NCI-H146 (cell line): ENCODE measurements at regions not wholly inside any gene's neighbourhood (a gene's known extent, or its start where the extent isn't known, plus 50 kb on each side); places are given as distances from the start of the nearest gene placed in this dataset.
"Not testable (repeated sequence)": the region's sequence is repeated elsewhere in the genome, so short reads cannot be mapped to it uniquely, and the experiment has no call there.

ENCODE experiments used
- DNase-seq: peaks from one replicate; lab custom pipeline; 2025; lab: John Stamatoyannopoulos, UW

DNA sequence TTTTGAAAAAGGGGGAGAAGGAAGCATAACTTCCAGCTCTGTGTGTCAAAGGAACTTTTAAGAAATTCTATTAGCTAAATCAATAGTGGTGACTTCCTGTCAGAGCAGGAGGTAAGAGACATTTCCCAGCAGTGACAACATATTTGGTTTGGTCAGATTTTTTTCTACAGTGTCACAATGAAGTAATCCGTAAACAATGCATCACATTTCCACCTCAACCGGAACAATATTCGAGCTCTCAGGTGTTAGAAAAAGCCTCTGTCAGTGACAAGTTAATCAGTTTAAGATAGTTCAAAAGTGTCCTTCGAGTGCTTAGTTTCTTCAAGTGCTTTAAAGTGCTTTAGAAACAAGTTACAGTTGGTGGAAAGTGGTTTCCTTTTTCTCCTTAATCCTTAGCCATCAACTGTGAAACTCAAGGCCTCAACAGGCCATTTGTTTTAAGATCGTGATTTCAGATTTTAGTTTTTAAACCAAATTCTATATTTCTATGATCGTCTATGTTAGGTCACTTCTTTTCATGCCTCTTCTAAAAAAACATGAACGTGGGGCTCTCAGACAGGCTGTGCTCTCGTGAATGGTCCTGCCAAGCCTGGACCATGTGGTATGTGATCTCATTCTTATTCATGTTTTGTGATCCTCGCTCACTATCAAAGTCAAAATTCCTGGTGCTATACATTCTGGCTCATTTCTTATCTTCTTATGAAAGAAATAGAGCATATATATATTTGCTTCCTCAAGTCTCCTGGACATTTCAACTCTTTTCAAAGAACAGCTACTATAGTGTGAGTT is 181.9 kb upstream of the HMHB1 start:
- no peak for DNase-seq

DNA sequence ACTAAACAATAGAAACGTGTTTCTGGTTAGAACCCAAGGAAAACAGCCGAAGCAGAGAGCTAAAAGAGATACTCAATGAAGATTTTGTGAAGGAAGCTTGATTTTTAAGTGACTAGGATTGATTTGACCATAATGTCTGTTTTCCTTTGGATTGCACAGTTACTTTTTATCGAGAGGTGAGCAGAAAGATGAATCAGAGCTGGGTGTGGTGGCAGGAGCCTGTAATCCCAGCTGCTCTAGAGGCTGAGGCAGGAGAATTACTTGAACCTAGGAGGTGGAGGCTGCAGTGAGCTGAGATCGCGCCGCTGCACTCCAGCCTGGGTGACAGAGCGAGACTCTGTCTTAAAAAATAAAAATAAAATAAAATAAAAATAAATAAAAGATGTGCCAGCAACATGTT is 186.9 kb upstream of the HMHB1 start:
- DNase-seq = not testable (repeated sequence)

DNA sequence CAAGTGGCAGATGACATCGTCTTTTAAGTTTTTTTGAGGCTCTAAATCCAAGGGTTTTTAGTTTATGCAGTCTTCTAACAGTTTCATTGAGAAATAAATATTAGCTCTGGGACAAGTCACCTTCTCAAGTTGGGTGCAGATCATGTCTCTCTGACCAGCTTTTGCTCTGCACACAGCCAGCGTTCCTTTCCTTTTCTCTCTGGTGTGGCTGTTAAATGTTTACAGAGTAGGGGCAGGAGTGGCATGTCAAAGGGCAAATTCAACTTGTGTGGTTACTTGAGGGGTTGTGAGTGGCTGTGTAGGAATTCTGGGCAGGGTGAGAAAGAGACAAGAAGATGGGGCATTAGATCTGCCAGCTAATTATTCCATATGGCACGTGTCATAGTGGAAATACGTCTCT is 187.5 kb upstream of the HMHB1 start:
- DNase-seq = no peak

DNA sequence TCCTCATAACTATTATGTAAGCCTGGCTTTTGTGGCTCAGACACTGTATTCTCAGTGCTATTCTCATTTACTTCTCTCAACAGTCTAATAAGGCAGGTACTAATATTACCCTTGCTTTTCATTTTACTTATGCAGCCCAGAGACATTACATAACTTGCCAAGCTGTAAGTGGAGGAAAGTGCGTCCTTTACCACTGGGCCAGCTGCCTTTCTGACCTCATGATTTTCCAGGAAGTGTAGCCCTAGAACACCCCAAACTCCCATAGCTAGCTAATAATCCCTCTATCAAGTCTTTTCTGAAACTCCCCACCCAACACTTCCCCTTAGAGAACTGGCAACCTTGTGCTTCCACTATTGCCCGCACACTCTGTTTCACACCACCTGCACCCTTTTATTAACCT is 192.9 kb upstream of the HMHB1 start:
- no peak for DNase-seq

DNA sequence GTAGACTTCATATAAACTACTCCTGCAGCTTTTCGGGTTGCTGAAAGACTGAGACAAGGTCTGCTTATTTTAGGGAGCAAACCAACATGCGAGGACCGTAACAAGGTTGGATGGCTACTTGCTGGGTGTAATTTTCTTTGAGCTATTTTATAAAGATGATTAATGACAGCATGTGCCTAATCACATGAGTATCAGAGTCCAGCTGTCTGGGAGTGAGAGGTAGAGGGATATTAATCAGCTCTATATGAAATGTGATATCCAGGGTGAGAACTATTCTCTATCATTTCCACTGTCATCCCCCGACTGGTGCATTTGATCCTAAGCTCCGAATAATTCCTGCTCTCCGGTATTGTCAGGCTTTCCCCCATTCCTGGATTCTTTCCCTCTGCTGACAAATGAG is 193.8 kb upstream of the HMHB1 start:
- DNase-seq = no peak

DNA sequence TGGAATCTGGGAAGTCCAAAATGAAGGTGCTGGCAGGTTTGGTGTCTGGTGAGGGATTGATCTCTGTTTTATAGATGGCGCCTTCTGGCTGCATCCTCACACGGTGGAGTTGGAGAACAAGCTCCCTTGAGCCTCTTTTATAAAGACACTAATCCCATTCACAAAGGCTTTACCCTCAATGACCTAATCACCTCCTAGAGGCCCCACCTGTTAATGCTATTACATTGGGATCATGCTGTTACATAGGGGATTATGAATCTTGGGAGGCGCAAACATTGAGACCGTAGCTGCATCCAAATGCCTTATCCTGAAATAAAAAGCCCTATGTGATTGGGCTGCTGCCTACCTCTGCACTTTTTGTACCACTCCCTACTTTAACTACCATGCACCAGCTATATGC is 197.1 kb upstream of the HMHB1 start:
- DNase-seq = no peak

DNA sequence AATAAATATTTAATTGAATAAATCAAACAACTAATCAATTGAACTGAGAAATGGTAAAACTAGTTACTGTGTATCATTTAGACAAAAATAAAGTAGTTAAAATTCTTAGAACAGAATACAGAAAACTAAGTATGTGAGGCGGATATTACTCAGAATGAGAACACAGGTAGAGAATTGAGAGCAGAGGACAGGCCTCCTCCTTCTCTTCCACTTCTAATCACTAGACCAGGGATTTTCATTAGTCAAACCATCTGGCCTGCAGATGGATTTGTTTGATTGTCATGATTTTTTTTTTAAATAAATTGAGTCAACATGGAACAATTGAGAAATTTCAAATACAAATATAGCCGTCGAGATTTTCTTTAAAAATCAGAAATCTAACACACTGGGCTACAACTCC is 198.6 kb upstream of the HMHB1 start:
- no peak for DNase-seq

DNA sequence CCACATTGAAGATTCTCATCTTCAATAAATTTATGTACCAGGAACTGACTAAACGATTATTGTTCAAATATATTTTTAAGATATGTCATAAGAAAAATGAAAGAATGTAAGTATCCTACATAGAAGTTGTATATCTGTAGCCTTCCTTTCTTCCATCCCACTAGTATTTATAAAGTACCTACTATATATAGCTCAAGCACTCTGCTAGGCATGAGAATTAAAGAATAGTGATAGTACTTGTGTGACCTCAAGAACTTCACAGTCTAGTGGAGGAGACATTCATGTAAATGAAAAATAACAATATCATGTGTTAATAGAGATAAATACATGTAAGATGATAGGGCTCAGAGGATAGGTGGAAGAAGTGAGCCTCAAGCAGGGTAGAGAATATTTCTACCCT is 201.0 kb upstream of the HMHB1 start:
- no peak for DNase-seq

DNA sequence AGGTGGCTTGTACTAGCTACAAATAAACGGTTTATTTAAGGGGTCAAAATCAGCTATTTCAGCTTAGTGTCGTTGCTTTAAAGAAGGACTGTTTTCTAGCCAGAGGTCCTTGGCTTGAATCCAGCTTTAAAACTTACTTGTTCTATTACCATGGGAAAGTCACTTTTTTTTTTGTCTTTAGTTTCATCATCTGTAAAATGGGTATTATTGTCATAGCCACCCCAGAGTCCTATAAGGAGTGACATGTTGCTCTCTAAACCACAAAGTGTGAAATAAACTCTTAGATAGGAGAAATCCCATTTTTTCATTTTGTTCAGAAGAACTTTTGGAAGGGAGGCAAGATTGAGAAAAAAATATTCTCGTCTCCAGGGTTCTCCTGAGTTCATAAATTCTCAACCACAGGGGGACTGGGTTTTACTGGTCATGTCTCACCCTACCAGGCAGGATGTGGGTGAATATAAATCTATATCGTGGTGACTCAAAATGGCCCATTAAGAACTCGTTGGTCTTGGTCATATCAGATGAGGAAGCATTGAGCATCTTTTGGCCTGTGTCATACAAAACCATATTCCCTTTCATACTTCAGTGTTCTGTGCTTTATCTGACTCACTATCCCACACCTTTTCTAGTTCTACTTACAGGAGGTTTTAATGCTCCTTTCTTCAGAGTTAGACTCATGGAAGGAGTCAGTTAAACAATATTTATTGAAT is 202.7 kb upstream of the NR3C1 start:
- DNase-seq = no peak

DNA sequence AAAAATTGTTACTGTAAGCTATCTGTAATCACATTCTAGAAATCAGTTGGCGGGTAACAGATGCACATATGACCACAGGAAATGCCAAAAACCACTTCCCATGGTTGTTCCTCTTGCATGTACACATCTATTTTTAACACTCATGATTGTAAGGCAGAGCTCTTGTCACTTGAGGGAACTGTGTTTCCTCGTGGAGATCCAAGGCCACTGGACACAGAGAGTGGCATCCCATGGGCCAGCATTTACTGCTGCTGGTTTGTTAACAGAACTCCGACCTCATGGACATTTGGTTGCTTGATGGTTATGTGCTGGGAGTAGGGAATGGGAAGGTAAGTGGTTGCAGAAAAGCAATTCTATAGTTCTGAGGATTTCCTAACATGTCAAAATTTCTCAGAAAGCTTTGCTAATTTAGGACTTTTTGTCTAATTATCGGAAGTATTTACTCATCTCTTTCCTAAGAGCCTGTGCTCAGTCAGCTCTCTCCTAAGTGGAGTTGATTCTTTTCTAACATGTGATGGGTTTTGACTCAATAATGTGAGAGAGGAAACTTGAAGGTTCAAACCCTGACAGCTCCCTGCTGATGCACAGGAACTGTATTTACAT is 202.0 kb upstream of the NR3C1 start:
- no peak for DNase-seq

DNA sequence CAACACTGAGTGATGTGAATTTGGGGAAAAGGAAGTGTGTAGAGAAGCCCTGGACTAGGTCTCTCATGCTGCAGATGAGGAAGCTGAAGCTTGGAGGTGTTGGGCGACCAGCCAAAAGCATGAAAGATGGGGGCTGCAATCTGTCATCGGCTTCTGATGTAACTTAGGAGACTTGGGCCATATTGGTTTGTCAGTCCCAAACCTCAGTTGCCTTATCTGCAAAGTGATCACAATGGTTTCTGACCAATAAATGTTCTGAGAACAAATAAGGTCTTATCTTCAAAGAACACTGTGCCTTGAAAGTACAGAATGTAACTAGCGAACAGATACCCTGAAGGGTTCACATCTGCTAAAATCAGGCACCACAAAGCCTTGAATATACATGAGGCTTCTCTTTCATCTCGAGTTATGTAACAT is 198.4 kb upstream of the NR3C1 start:
- no peak for DNase-seq

DNA sequence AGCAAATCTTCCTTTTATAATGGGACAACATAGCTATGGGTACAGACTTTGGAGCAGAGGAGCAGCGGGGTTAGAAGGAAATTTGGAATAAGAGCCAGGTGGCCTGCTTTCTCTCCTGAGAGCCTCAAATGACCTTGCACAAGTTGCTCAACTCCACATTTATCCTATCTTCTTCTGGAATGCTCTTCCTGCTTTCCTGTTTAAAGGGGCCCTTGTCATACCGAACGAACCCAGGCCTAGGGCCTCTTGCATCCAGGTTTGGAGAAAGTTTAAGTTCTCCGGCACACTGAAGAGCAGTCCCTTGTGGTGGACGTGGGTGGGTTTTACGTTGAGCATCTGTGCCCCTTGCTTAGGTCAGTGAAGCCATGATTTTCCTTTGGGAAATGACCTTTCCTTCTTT is 197.9 kb upstream of the NR3C1 start:
- DNase-seq = no peak

DNA sequence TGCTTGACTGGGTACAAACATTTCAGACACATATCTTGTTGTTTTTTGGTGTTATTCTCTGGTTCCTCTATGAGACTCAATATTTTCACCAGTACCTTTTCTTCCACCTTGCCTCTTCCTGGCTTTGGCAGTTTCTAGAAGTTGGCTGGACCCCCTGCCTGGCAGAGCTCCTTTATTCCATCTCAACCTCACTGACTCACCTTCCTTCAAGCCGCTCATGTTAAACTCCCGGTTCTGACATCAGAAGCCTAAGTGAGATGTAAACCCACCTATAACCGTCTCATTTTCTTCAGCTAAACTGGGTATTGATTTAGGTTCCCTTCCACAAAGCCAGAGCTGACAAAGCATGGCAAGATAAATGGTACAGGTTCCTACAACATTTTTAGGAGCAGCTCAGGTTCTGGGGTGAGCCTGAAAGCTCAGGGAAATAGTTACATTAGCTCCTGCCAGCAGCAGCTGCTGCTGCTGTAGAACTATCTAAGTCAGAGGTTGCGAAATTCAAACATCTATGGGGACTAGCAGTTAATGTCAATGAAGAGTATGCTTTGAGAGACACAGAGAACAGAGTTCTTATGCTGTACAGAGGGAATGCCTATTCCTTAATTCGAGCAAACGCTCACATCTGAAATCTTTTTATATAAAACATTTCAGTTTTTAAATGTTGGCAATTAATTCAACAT is 197.1 kb upstream of the NR3C1 start:
- no peak for DNase-seq

DNA sequence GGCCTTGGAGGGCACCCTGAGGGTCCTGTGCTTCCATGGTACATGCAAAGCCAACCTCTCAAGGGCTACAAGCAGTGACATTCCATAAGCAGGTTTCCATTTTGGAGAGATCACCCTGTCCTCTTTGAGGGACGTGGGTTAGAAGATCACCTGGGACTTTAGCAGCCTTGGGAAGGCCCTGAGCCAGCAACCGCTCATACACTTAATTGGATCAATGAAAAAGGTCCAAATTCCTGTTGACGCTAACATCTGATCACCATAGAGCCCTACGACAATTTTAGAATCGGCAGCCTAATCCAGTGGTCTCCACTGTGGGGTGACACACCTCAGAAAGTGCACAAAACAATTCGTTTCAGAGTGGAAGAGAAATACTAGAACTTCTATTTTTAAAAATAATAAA is 196.0 kb upstream of the NR3C1 start:
- DNase-seq = no peak

DNA sequence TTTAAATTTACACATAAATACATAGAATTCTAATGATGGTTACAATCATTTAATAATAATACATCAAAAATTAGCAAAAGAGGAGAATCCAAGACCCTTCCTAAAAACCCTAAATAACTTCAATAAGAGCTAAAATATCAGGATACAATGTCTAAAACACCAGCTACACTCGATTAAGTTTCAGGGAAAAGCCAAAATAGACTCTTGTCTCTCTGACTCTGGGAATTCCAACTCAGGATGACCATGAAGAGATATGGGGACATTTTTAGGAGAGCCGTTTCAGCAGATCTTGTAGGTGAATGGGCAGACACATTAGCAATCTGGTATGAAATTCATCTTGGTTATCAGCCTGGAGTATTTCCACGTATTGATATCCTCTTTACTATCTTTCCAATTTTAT is 193.3 kb upstream of the NR3C1 start:
- no peak for DNase-seq

DNA sequence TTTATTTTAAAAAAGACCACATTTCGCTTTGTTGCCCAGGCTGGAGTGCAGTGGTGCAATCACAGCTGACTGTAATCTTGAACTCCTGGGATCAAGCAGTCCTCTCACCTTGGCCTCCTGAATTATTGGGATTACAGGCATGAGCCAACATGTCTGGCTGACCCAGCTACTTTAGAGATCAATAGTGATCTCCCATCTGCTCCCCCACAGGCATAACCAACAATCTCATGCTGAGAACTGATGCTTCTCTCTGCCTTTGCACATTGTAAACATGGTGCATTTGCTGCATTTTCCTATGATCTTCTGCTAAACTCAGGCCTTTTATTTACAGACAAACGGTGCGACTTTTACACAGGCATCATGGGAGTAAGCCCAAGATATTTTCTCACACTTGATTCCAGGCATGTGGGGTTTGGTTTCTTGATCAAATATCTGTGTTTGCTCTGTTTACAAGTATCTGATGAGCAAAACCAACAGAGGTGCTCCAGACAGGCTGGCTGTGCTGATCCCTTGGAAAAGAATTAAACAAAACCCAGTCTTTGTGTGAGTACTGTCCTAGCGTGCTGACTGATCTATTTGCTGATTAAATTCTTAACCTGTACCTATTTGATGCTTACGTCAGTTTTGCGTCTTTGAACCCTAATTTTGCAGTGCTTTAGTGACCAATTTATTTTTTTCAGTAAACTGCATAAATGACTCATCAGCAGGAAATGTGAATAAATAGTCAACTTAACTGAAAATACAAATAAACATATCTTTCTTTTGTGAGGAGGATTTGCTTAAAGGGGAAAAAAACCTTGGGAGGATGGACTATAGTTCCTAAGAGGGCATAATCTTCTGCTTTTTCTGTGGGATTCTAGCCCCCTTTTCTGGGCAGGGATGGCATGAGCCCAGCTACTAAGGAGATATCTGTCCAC is 191.7 kb upstream of the NR3C1 start:
- peak; percentile 72 for DNase-seq

DNA sequence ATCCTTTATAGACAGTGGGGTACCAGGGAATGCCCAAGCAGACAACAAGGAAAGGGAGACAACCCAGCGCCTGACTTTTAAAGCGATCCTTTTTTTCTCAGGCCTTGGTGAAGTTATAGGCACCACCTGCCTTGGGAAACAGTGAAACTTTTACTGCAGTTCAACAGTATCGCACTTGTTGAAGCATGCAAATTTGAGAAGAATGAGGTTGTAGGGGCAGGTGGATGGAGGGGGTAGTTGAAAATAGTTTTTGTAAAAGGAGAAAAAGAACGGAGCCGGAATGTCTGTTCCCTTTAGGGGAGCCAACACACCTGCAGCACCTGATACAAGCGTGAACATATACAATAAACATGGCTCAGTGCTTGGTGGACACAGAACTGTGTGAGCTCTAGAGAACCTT is 190.2 kb upstream of the NR3C1 start:
- no peak for DNase-seq

DNA sequence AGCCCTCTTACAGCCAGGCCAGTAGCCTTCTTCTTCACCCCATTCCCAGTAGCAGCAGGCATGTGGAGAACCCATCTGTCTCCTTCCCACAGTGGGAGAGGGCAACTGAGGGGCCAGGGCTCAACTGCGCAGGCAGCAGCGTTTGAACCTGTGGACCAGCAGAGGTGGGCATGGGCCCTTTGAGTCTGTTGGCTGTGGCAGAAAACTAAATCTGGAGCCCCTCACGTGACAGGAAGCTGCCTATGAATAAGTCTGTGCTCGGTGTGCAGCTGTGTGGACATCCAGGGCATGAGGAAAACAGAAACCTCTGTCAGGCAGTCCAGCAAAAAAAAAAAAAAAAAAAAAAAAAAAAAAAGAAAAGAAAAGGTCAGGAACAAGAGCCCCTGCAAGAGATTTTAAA is 189.2 kb upstream of the NR3C1 start:
- DNase-seq = peak; percentile 19

DNA sequence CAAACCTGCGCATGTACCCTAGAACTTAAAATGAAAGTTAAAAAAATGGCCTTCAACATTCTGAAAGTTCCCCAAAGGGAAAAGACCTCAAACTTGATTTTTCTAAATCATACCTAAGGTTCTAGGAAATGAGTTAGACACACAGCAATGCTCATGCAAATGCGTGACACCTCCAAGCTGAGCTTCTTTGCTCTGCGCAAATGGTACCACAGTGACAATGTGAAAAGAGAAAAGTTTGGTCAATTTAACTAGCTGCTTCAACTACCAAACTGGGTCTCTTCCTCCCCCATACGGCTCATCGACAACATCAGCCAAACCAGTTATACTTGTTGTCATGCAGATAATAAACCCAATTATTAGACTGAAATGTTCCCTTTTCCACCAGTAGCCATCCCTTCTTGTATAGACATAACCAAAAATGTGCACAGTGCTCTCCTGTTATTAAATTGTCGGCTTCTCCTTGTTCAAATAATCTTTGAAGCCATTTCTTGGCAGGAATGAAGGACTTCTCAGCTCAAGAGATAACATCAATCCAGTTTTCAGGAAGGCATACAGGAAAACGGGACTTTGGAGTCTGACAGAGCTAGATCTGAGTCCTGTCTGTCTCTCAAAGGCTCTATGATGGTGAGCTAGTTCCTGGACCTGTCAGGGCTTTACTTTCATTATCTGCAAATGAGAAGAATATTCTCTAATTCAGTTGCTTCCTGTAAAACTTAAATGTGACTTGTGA is 185.6 kb upstream of the NR3C1 start:
- no peak for DNase-seq

DNA sequence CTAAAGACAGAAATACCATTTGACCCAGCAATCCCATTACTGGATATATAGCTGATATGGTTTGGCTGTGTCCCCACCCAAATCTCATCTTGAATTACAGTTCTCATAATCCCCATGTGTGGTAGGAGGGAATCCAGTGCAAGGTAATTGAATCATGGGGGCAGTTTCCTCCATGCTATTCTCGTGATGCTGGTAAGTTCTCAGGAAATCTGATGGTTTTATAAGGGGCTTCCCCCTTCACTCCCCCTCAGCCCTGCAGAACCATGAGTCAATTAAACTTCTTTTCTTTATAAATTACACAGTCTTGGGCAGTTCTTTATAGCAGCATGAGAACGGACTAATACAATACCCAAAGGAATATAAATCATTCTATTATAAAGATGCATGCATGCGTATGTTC is 184.6 kb upstream of the NR3C1 start:
- not testable (repeated sequence) for DNase-seq

DNA sequence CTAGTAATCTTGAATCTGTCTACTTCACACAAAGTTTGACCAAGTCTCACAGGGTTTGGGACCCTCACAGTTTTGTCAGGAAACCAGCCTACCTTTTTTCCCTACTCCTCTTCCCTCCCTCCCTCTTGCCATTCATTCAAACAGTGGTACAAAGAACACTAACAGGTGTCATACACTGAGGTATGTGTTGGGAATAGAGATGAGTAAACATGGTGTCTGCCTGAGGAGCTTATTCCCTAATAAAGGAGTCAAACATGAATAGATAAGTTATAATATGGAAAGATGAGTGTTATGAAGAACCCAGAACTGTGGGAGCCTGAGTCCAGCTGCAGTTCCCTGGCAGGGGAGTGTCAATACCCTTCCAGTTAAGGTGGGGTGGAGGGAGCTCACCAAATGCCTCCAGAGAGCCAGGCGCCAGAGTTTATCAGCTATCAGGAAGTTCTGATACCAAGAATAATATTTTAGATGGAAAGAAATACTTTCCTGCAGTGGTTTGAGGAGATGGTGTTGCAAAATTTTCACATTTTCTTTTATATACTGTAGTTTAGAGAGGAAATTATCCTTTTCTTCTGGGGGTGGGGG is 183.4 kb upstream of the NR3C1 start:
- peak; percentile 40 for DNase-seq
